Progenitor cell of endocrine pancreas (in vitro differentiated cells): ENCODE measurements at regions not wholly inside any gene's neighbourhood (a gene's known extent, or its start where the extent isn't known, plus 50 kb on each side); places are given as distances from the start of the nearest gene placed in this dataset.

ENCODE experiments used
- DNase-seq: peaks from one replicate; pipeline ENCODE4 v3.0.0; 2021; ENCODE audit warnings: low spot score; ENCODE audit not compliant: unreplicated experiment
- H3K27ac Mint-ChIP-seq: 2 replicates; pipeline ENCODE4 v1.8.0; 2021; ENCODE audit warnings: mild to moderate bottlenecking, moderate library complexity, mixed read lengths
- H3K27me3 Mint-ChIP-seq: 2 replicates; pipeline ENCODE4 v1.8.0; 2021; ENCODE audit warnings: mixed read lengths
- H3K36me3 Mint-ChIP-seq: 2 replicates; pipeline ENCODE4 v1.8.0; 2022; ENCODE audit warnings: mixed read lengths; ENCODE audit not compliant: insufficient read depth
- H3K4me1 Mint-ChIP-seq: 2 replicates; pipeline ENCODE4 v1.8.0; 2021; ENCODE audit warnings: low read depth, mixed read lengths
- H3K4me3 Mint-ChIP-seq: 2 replicates; pipeline ENCODE4 v1.8.0; 2021; ENCODE audit warnings: low read depth, mild to moderate bottlenecking, moderate library complexity, mixed read lengths
- H3K9me3 Mint-ChIP-seq: 2 replicates; pipeline ENCODE4 v1.8.0; 2021; ENCODE audit warnings: low read depth, mixed read lengths
- TF ChIP-seq, protein P1 (sequence below): fragments of 200-600 bp; sonication (generic); IDR thresholded peaks from one replicate; pipeline ENCODE4 v1.5.0; 2021; ENCODE audit warnings: antibody characterized with exemption, mild to moderate bottlenecking; ENCODE audit not compliant: unreplicated experiment

DNA sequence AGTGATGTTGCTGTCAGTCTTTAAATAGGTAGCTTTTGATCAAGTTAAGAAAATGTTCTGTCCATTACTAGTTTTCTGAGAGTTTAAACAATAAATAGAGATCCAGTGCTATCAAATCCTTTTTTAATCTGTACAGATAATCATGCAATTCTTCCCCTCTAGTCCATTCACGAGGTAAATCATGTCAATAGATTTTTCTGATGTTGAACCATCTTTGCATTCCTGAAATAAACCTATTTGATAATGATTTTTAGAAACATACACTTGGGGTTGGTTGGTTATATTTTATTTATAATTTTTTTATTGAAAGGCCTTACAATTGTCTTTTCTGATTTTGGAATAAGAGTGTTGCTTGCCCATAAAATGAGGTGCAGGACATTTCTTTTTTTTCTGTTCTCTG, 95.0 kb downstream of the FAM53A start:
- peaks cover 17% of the 10 kb centered on the region for H3K9me3 Mint-ChIP-seq
- peaks cover 2% of the 10 kb centered on the region for H3K4me1 Mint-ChIP-seq
- DNase-seq, result no peak
- H3K27ac Mint-ChIP-seq, result no peak overlapping the region
- no peak overlapping the region for H3K4me3 Mint-ChIP-seq
- peaks cover 10% of the 10 kb centered on the region for H3K27me3 Mint-ChIP-seq
- H3K36me3 Mint-ChIP-seq, result no peaks in the 10 kb centered on the region
- TF ChIP-seq, protein P1, sequence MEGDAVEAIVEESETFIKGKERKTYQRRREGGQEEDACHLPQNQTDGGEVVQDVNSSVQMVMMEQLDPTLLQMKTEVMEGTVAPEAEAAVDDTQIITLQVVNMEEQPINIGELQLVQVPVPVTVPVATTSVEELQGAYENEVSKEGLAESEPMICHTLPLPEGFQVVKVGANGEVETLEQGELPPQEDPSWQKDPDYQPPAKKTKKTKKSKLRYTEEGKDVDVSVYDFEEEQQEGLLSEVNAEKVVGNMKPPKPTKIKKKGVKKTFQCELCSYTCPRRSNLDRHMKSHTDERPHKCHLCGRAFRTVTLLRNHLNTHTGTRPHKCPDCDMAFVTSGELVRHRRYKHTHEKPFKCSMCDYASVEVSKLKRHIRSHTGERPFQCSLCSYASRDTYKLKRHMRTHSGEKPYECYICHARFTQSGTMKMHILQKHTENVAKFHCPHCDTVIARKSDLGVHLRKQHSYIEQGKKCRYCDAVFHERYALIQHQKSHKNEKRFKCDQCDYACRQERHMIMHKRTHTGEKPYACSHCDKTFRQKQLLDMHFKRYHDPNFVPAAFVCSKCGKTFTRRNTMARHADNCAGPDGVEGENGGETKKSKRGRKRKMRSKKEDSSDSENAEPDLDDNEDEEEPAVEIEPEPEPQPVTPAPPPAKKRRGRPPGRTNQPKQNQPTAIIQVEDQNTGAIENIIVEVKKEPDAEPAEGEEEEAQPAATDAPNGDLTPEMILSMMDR, result no peak

- H3K36me3 Mint-ChIP-seq, result no peaks in the 10 kb centered on the region
- peaks cover 17% of the 10 kb centered on the region for H3K9me3 Mint-ChIP-seq
These were observed 95.8 kb downstream of the FAM53A start for GRCh38 chr4:1588306-1588705.

GRCh38 chr4:1584498-1584897, 99.6 kb downstream of the FAM53A start:
- Mint-ChIP-seq H3K4me1 (no peaks in the 10 kb centered on the region), H3K27me3 (peaks cover 36% of the 10 kb centered on the region), H3K9me3 (peaks cover 9% of the 10 kb centered on the region), H3K36me3 (no peaks in the 10 kb centered on the region), H3K4me3 (no peak overlapping the region), H3K27ac (no peak overlapping the region)
- DNase-seq, result no peak
- TF ChIP-seq, protein P1, result no peak

More at GRCh38 chr4:1588306-1588705, 95.8 kb downstream of the FAM53A start:
- Mint-ChIP-seq H3K4me3 (no peak overlapping the region), H3K27me3 (peaks cover 17% of the 10 kb centered on the region), H3K27ac (no peak overlapping the region), H3K4me1 (no peaks in the 10 kb centered on the region)
- TF ChIP-seq, protein P1, result no peak
- DNase-seq, result no peak

DNA sequence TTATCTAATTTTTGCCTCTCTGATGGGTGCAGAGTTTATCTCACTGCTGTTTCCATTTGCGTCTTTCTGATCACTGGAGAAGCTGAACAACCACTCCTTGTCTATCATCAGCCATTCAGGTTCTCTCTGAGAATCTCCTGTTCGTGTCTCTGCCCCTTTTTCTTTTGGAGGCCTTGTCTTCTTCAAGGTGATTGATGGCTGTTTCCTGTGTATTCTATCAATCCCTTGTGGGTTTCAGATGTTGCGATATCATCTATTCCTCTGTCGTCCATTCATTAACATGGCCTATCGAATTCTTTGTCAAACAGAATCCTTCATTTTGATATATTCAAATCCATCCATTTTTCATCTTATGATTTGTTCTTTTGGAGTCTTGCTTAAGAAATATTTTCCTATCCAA, 100.3 kb downstream of the FAM53A start:
- Mint-ChIP-seq H3K4me3 (no peak overlapping the region), H3K36me3 (no peaks in the 10 kb centered on the region), H3K27ac (no peak overlapping the region), H3K4me1 (no peaks in the 10 kb centered on the region), H3K9me3 (peaks cover 8% of the 10 kb centered on the region), H3K27me3 (peaks cover 36% of the 10 kb centered on the region)
- TF ChIP-seq, protein P1, result no peak
- no peak for DNase-seq

DNA sequence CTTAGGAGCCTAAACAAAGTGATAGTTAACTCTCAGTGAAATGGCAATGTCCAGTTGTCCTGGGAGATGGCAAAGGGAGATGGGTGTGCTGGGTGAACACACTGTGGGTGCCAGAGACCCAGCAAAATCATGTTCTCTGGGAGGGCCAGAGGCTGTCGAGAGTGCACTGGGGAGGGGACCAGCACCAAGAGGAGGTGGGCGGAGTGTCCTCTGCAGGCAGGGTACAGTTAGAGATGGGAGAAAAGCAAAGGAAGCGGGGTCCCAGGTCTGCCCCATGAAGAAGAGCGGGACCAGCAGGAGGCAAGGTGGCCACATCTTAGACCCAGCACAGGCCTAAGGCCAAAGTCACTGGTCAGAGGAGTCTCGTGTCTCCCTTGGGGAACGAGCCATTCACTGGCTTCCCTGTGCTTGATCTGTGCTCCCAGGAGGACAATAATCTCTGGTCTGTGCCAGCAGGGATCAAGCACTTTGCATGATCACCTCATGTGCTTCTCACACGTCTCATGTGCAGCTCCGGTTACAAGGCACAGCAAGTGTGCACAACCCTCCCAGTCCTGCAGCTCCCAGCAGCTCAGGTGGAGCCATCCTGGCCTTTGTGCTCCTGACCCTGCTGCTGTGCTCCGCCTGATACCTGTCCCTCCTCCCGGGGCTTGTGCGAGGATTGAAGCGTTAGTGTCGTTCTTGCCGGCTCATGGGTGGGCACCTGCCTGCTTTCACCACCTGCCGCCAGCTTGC, 100.9 kb downstream of the FAM53A start:
- no peak for DNase-seq
- peaks cover 5% of the 10 kb centered on the region for H3K9me3 Mint-ChIP-seq
- H3K4me3 Mint-ChIP-seq, result no peak overlapping the region
- TF ChIP-seq, protein P1, result no peak
- no peaks in the 10 kb centered on the region for H3K4me1 Mint-ChIP-seq
- H3K27me3 Mint-ChIP-seq, result peaks cover 34% of the 10 kb centered on the region
- H3K27ac Mint-ChIP-seq, result no peak overlapping the region
- H3K36me3 Mint-ChIP-seq, result no peaks in the 10 kb centered on the region
